HG03457 (cell line): ENCODE measurements at regions not wholly inside any gene's neighbourhood (a gene's known extent, or its start where the extent isn't known, plus 50 kb on each side); places are given as distances from the start of the nearest gene placed in this dataset.
"Not testable (repeated sequence)": the region's sequence is repeated elsewhere in the genome, so short reads cannot be mapped to it uniquely, and the experiment has no call there.

Experiments used
- ATAC-seq: cut with Tn5 transposase; IDR thresholded peaks from one replicate; pipeline ENCODE4 v1.9.1; 2021; ENCODE audit warnings: moderate number of reproducible peaks; ENCODE audit not compliant: unreplicated experiment

DNA sequence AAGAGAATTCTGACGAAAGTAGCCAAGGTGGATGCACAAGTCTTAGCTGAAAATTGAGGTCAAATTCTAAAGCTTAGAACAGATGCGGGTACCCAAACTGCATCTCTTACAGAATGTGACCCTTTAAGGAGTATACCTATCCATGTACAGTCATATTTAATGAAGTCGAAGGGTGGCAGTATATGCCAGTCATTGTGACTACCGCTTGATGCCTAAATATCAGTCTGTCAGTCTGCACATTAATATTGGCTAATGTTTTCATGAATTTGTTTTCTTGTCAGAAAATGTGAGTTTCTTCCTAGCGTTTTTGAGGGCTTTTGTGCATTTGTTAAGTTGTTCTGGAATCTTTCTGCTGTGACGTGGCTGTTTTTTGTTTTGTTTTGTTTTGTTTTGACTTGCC is 264.5 kb upstream of the ELAVL2 start:
- ATAC-seq: no peak

- ATAC-seq: no peak
Measured at GRCh38 chr9:24073666-24074065, 247.6 kb upstream of the ELAVL2 start.

GRCh38 chr9:24073007-24073592 is 247.1 kb upstream of the ELAVL2 start:
- ATAC-seq: no peak

- ATAC-seq: no peak
Measured at GRCh38 chr9:24071716-24072115, 245.7 kb upstream of the ELAVL2 start.

- no peak for ATAC-seq
Measured at GRCh38 chr9:24071091-24071490, 245.1 kb upstream of the ELAVL2 start.

DNA sequence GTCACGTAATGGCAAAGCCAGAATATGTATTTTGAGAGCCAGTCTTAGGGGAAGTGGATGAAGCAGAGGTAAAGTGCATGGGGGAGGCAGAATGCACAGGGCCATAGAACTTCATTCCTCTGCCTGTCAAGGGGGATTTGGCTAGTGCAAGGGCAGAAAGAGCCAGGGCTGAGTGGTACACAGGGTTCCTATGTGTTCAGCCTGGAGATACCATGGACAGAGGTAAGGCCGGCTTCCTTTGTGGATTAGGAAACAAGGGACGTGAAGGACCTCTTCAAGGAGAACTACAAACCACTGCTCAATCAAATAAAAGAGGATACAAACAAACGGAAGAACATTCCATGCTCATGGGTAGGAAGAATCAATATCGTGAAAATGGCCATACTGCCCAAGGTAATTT is 241.1 kb upstream of the ELAVL2 start:
- ATAC-seq: not testable (repeated sequence)

DNA sequence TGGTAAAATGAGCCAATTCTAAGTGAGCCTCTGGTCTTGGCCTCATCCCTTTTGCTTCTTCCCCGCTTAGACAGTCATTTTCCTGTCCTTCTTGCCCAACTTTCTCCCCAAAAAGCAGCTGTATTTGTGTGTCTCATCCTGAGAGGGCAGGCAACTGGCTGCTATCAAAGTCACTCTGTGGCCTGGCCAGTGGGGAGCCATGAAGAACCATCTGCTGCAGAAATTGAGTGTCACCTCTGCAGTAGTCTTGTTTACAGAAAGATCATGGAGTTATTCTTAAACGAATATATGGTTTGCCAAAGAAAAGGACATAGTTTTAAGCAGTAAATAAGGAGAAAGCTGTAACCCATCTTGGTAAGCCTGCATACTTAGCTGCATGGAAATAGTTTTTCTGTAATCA is 233.6 kb upstream of the ELAVL2 start:
- no peak for ATAC-seq

GRCh38 chr9:24051587-24051986 is 225.5 kb upstream of the ELAVL2 start:
- no peak for ATAC-seq

GRCh38 chr9:24050239-24050638 is 224.2 kb upstream of the ELAVL2 start:
- not testable (repeated sequence) for ATAC-seq

DNA sequence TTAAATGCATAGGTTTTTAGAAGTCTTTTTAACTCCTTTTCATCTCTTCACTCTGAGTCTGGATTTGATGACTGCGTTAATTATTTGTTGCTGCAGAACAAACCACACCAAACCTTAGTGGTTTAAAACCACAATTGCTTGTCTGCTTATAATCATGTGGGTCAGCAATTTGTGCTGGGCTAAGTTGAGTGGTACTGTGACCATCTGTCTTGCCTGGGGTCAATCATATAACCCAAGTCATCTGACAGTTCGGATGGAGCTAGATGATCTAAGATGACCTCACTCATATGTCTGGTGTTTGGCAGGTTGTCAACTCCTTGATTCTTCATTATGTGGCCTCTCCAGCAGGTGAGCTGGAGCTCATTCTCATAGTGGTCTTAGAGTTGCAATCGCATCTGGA is 219.1 kb upstream of the ELAVL2 start:
- ATAC-seq: no peak

- ATAC-seq: no peak
Measured at GRCh38 chr9:24044576-24044975, 218.5 kb upstream of the ELAVL2 start.

DNA sequence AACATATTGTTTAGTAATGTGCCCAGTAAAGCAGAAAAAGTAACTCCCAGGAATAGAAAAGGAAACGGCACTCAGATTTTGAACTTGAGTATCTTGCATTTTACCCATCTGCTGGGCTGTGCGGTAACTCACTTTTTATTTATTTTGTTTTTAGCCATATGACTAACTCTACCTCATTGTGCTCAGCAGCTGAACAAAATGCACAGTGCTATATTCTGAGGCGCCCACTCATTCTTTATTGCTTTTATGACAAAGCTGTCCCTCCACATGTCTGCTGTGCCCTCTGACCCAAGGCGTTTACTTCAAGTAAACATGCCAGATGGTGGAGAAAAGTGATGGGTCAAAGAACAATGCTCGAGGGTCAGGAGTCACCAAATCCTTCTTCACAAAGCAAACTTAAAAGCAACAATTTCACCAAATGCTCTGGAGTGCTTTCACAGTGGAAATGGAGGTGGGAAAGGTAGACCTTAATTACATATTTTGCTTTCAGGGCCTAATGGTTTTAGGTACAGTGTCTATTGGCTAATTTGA is 215.2 kb upstream of the ELAVL2 start:
- ATAC-seq: no peak

GRCh38 chr9:24036459-24036858 is 210.4 kb upstream of the ELAVL2 start:
- no peak for ATAC-seq

DNA sequence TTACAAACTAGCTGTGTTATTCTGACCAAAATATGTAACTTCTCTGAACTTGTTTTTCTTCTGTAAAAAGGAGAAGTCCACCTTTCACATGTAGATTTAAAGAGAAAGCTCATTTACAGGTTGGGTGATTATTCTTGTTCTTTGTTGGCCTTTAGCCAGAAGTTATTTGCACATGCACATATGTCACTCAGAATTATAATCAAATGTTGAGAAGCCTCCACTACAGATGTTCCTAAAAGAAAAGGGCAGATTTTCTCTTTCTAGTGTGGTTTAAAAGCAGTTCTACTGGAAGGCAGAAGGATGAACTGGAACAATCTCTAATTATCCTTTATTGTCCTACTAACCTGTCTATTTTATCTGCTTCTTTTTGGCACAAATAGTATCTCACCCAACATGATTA is 209.8 kb upstream of the ELAVL2 start:
- no peak for ATAC-seq

DNA sequence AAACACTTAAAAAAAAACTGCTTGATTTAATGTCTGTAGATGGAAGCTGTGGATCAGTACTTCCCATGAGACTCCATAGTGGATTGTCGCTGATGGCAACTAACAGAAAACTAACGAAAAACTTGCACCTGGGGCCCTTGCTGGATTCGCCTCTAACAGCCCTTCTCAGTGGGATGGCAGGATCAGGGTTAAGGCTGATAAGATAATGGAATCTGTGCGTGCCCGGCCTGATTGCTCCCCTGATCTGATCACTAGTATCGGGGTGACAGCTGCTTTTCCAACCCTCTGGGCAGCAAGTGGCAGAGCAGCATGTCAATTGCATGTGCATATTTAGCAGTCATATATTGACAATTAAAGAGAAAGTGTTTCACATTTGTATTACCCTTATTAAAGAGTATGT is 185.8 kb upstream of the ELAVL2 start:
- ATAC-seq: no peak

DNA sequence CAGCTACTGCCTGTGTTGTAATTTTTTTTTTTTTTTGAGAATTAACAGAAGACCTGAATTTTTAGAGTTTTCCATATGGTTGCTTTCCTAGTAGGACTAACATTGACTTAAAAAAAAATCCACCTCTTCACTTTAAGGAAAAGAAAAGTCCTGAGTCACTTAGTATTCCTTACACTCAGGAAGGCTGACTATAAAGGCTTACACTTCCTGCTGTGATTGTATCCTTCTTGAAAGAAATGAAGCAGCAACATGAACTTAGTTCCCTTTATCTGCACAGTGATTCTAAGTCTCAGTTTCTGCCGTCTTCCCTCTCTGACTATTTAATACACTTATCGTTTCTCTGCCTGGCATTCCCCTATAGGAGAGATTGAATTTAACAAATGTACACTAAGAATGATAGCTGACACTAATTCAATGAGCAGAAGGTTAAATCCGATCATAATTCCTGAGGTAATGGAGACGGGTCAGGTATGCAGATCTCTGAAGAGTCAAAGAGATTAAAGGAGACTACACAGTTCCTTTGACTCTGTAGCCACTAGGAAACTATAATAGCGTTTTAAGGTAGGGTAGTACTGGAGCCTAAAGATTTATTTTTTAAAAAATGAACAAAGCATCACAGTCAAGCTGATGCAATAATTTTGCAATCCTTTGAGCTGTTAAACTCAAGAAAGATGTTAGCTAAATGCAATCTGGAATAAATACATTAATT is 185.1 kb upstream of the ELAVL2 start:
- ATAC-seq: no peak

- no peak for ATAC-seq
Measured at GRCh38 chr9:24009322-24009721, 183.3 kb upstream of the ELAVL2 start.

- ATAC-seq: no peak
Measured at GRCh38 chr9:24007185-24007584, 181.1 kb upstream of the ELAVL2 start.

- not testable (repeated sequence) for ATAC-seq
Measured at GRCh38 chr9:23991874-23992273, 165.8 kb upstream of the ELAVL2 start.

DNA sequence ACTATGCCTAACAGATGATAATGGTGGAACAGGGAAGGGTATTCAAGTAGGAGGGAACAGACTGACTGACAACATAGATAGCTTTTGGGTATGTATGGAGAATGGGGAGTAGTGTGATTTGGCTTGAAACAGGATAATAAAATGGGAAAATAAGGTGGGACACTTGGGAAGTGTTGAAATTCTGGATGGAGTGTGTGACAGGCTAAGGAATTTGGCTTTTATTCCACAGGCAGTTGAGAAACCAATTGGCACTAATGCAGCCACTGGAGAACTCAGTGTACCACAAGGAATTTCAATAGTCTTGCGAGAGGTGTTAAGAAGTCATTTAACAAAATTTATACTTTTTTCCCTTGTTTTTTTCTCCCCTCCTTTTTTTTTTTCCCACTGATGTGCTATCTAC is 153.5 kb upstream of the ELAVL2 start:
- ATAC-seq: no peak

DNA sequence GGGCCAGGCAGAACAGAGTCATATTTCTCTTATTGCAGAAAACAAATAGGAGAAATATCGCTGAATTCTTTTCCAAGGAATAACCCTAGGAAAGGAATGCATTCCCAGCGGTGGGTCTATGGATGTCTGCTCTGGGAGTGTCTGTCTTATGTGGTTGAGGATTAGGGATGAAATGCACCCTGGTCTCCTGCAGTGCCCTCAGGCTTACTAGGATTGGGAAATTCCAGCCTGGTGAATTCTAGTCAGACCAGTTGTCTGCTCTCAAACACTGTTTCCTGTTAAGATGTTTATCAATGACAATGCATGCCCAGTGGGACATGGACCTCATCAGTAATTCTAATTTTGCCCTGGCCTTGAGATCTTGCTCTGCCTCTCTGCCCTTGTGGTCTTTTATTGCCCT is 136.1 kb upstream of the ELAVL2 start:
- no peak for ATAC-seq

DNA sequence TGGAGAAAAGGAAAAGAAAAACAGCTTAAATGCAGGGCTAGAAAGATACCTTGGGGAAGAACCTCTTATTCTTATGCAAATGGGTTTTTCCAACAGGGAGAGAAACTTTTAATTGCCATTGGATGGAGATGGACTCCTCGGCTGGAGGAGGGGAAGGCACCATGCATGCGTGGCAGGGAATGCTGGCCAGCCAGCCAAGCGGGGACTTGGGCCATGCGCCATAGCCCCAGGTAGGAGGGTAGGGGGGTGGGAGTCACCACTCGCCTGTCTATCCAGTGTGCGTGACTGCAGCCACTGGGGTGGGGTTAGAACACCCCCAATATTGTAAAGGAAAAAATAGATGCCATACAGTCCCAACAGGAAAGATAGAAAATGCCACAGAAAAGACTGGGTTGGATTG is 119.9 kb upstream of the ELAVL2 start:
- no peak for ATAC-seq

- no peak for ATAC-seq
Measured at GRCh38 chr9:23941051-23941450, 115.0 kb upstream of the ELAVL2 start.
